SHP77 (cell line): ENCODE measurements at regions not wholly inside any gene's neighbourhood (a gene's known extent, or its start where the extent isn't known, plus 50 kb on each side); places are given as distances from the start of the nearest gene placed in this dataset.
"Not testable (repeated sequence)": the region's sequence is repeated elsewhere in the genome, so short reads cannot be mapped to it uniquely, and the experiment has no call there.

ENCODE experiments used
- DNase-seq, 2 experiments: peaks; one replicate each; lab custom pipeline; 2025; lab: John Stamatoyannopoulos, UW

- DNase-seq: no peak
These were observed 168.6 kb upstream of the ATP5MC3 start for GRCh38 chr2:175350105-175350504.

GRCh38 chr2:175342085-175342484 lies 160.6 kb upstream of the ATP5MC3 start:
- no peak for DNase-seq

GRCh38 chr2:175330195-175330594 lies 148.7 kb upstream of the ATP5MC3 start:
- no peak for DNase-seq

- DNase-seq: no peak
These were observed 145.3 kb upstream of the ATP5MC3 start for GRCh38 chr2:175326801-175327200.

GRCh38 chr2:175326164-175326563 lies 144.7 kb upstream of the ATP5MC3 start:
- not testable (repeated sequence) for DNase-seq

- DNase-seq: no peak
These were observed 141.7 kb upstream of the ATP5MC3 start for GRCh38 chr2:175323162-175323561.

- DNase-seq: no peak
These were observed 137.0 kb upstream of the ATP5MC3 start for GRCh38 chr2:175318542-175318941.

- no peak for DNase-seq
These were observed 136.2 kb upstream of the ATP5MC3 start for GRCh38 chr2:175317751-175318150.

- no peak for DNase-seq
These were observed 130.6 kb upstream of the ATP5MC3 start for GRCh38 chr2:175312137-175312536.

- DNase-seq: no peak
These were observed 129.4 kb upstream of the ATP5MC3 start for GRCh38 chr2:175310813-175311504.

- DNase-seq: peak in 1 of 2 experiments; percentile 21
These were observed 128.3 kb upstream of the ATP5MC3 start for GRCh38 chr2:175309799-175310198.

- DNase-seq: no peak
These were observed 126.5 kb upstream of the ATP5MC3 start for GRCh38 chr2:175308005-175308404.

- no peak for DNase-seq
These were observed 123.0 kb upstream of the ATP5MC3 start for GRCh38 chr2:175304541-175304940.

GRCh38 chr2:175293776-175294175 lies 112.3 kb upstream of the ATP5MC3 start:
- no peak for DNase-seq

- no peak for DNase-seq
These were observed 111.7 kb upstream of the ATP5MC3 start for GRCh38 chr2:175293195-175293594.

- no peak for DNase-seq
These were observed 101.4 kb upstream of the ATP5MC3 start for GRCh38 chr2:175282886-175283285.

- DNase-seq: peak in 1 of 2 experiments; percentile 13
These were observed 100.8 kb upstream of the ATP5MC3 start for GRCh38 chr2:175282300-175282699.

- DNase-seq: no peak
These were observed 96.3 kb upstream of the ATP5MC3 start for GRCh38 chr2:175277772-175278171.

- no peak for DNase-seq
These were observed 94.0 kb upstream of the ATP5MC3 start for GRCh38 chr2:175275539-175275938.

GRCh38 chr2:175259164-175259563 lies 77.7 kb upstream of the ATP5MC3 start:
- DNase-seq: no peak

GRCh38 chr2:175256806-175257585 lies 75.5 kb upstream of the ATP5MC3 start:
- DNase-seq: no peak

GRCh38 chr2:175256391-175256790 lies 74.9 kb upstream of the ATP5MC3 start:
- DNase-seq: not testable (repeated sequence)

- no peak for DNase-seq
These were observed 72.4 kb upstream of the ATP5MC3 start for GRCh38 chr2:175253871-175254270.
